H4 (cell line): ENCODE measurements at regions not wholly inside any gene's neighbourhood (a gene's known extent, or its start where the extent isn't known, plus 50 kb on each side); places are given as distances from the start of the nearest gene placed in this dataset.

Experiments used
- DNase-seq: peaks from one replicate; pipeline ENCODE4 v3.0.0-alpha.2; 2015; ENCODE audit warnings: low spot score

- peak; percentile 64 for DNase-seq
These were observed 133.7 kb downstream of the AEBP2 start for GRCh38 chr12:19572920-19573558.

GRCh38 chr12:19573866-19574265, 134.6 kb downstream of the AEBP2 start:
- DNase-seq: no peak

- DNase-seq: no peak
These were observed 135.3 kb downstream of the AEBP2 start for GRCh38 chr12:19574601-19575000.

GRCh38 chr12:19575337-19576243, 136.3 kb downstream of the AEBP2 start:
- peak; percentile 73 for DNase-seq

- DNase-seq: no peak
These were observed 137.4 kb downstream of the AEBP2 start for GRCh38 chr12:19576506-19577280.

GRCh38 chr12:19577281-19577530, 137.9 kb downstream of the AEBP2 start:
- DNase-seq: no peak

GRCh38 chr12:19584732-19585131, 145.4 kb downstream of the AEBP2 start:
- no peak for DNase-seq

GRCh38 chr12:19588951-19589350, 149.7 kb downstream of the AEBP2 start:
- no peak for DNase-seq

GRCh38 chr12:19591951-19592350, 152.7 kb downstream of the AEBP2 start:
- no peak for DNase-seq

GRCh38 chr12:19596434-19597166, 157.3 kb downstream of the AEBP2 start:
- DNase-seq: no peak

GRCh38 chr12:19597167-19598026, 158.1 kb downstream of the AEBP2 start:
- DNase-seq: no peak

- no peak for DNase-seq
These were observed 166.4 kb downstream of the AEBP2 start for GRCh38 chr12:19605720-19606119.

- DNase-seq: no peak
These were observed 168.7 kb downstream of the AEBP2 start for GRCh38 chr12:19608039-19608438.

GRCh38 chr12:19613051-19613535, 173.8 kb downstream of the AEBP2 start:
- DNase-seq: no peak

GRCh38 chr12:19614601-19615383, 175.5 kb downstream of the AEBP2 start:
- no peak for DNase-seq

GRCh38 chr12:19615384-19615725, 176.1 kb downstream of the AEBP2 start:
- DNase-seq: no peak

GRCh38 chr12:19616781-19617180, 177.5 kb downstream of the AEBP2 start:
- DNase-seq: no peak

- DNase-seq: peak; percentile 46
These were observed 180.9 kb downstream of the AEBP2 start for GRCh38 chr12:19620222-19620621.

- no peak for DNase-seq
These were observed 184.6 kb downstream of the AEBP2 start for GRCh38 chr12:19623751-19624399.

- DNase-seq: no peak
These were observed 185.2 kb downstream of the AEBP2 start for GRCh38 chr12:19624491-19624890.
